OCI-LY7 (cell line): ENCODE measurements at regions not wholly inside any gene's neighbourhood (a gene's known extent, or its start where the extent isn't known, plus 50 kb on each side); places are given as distances from the start of the nearest gene placed in this dataset.

Source experiments
- CTCF ChIP-seq: fragments of 200-600 bp; sonication (generic); conservative IDR thresholded peaks from 2 replicates; pipeline ENCODE4 v1.5.1; 2014; ENCODE audit warnings: mild to moderate bottlenecking, antibody characterized with exemption, low read length, moderate library complexity, mixed read lengths
- EZH2phosphoT487 ChIP-seq: fragments of 200-600 bp; sonication (generic); IDR thresholded peaks from 2 replicates; pipeline ENCODE4 v1.6.1; 2018; ENCODE audit warnings: low read depth, borderline replicate concordance, mild to moderate bottlenecking, mixed run types, antibody characterized with exemption, low read length, moderate library complexity, mixed read lengths

DNA sequence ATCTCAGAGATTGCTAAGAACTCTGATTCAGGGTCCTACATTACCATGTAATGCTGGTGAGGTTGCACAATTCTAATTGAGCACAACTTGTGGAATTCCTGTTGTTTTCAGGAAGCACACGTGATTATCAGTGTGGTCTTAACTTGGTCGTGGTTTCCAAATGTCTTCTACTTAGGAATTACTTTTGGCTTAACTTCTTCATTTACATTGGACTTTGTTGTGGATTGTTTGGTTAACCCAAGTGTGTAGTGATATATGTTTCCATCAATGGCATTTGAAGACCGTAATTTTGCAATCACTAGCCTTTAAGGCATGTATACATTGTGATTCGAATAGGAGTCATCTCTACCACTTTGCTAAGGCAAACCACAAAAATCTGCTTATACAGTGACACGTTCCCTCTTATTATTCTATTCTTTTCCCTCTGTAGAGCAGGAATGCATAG lies 373.3 kb downstream of the IRS1 start:
- TF ChIP-seq CTCF (no peak), EZH2phosphoT487 (no peak)
